H1 (cell line): ENCODE measurements at regions not wholly inside any gene's neighbourhood (a gene's known extent, or its start where the extent isn't known, plus 50 kb on each side); places are given as distances from the start of the nearest gene placed in this dataset.

Experiments
- ATF2 ChIP-seq: IDR thresholded peaks from 2 replicates; pipeline ENCODE4 v1.6.1; 2012; ENCODE audit warnings: low read length, inconsistent platforms
- CHD7 ChIP-seq: fragments of 300-600 bp; sonication (generic); IDR thresholded peaks from 2 replicates; pipeline ENCODE4 v1.7.1; 2012; ENCODE audit warnings: low read length, moderate library complexity, mild to moderate bottlenecking, inconsistent platforms; ENCODE audit not compliant: insufficient replicate concordance
- GTF2F1 ChIP-seq: IDR thresholded peaks from 2 replicates; pipeline ENCODE4 v1.6.1; 2012; ENCODE audit warnings: low read depth, low read length, improper control_type of control experiment, borderline replicate concordance
- HDAC2 ChIP-seq, 2 experiments: fragments of 300-600 bp in 1 of 2; sonication (generic) in 1 of 2; IDR thresholded peaks; 2 replicates each; pipeline ENCODE4 v1.6.1; 2011 to 2012; ENCODE audit warnings: low read depth in 2 of 2, low read length in 2 of 2, mild to moderate bottlenecking in 2 of 2, moderate library complexity in 2 of 2, borderline replicate concordance in 1 of 2, inconsistent platforms in 1 of 2
- POLR2A ChIP-seq, 2 experiments: IDR thresholded peaks; 1 replicate in 1 of 2; 2 replicates in 1 of 2; pipeline ENCODE4 v1.6.1; 2011; ENCODE audit warnings: low read depth in 2 of 2, low read length in 2 of 2, mild to moderate bottlenecking in 2 of 2; ENCODE audit errors: control extremely low read depth in 1 of 2
- RNF2 ChIP-seq: fragments of 200-900, 300-1000 bp; sonication (generic); IDR thresholded peaks from 2 replicates; pipeline ENCODE4 v1.7.1; 2016; ENCODE audit warnings: borderline replicate concordance, low read depth, mild to moderate bottlenecking, antibody characterized with exemption, low read length; ENCODE audit not compliant: poor library complexity, severe bottlenecking; ENCODE audit errors: missing control alignments
- SIRT6 ChIP-seq: IDR thresholded peaks from one replicate; pipeline ENCODE4 v1.7.1; 2012; ENCODE audit warnings: low read length, inconsistent platforms
- SP2 ChIP-seq: IDR thresholded peaks from 2 replicates; pipeline ENCODE4 v1.6.1; 2012; ENCODE audit warnings: mild to moderate bottlenecking, low read length, inconsistent platforms
- SP4 ChIP-seq: IDR thresholded peaks from 2 replicates; pipeline ENCODE4 v1.6.1; 2012; ENCODE audit warnings: low read length, inconsistent platforms

DNA sequence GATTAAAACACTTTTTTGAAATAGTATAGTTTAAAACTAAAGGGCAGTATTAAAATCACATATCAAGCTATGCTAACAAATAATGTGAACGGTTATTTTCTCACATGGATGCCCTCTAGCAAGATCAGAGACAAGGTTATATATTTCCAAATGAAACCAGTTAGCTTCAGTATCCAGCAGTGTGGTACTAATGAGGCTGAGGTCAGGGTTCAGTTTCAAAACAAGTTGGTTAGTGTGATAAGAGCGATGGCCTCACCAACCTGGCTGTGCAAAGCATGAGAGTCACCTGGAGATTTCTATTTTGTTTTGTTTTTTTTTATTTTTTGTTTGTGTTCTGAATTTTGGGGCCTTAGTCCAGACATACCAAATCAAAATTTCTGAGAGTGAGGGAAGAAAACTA, 352.2 kb upstream of the KITLG start (continued):
- no peak for TF ChIP-seq CHD7
- TF ChIP-seq SP2 = no peak
- no peak for TF ChIP-seq POLR2A (IDR thresholded peaks at IDR 0.05; ENCODE audit: control extremely low read depth in 1 of 2, low read depth in 2 of 2, low read length in 2 of 2)
- no peak for TF ChIP-seq SIRT6
- no peak for TF ChIP-seq HDAC2 (IDR thresholded peaks at IDR 0.05; ENCODE audit: borderline replicate concordance in 1 of 2, low read depth in 2 of 2, low read length in 2 of 2)
- TF ChIP-seq RNF2 = no peak
- no peak for TF ChIP-seq SP4
- TF ChIP-seq ATF2 = no peak
- TF ChIP-seq GTF2F1 = no peak
